ENCODE measurements at regions not wholly inside any gene's neighbourhood (a gene's known extent, or its start where the extent isn't known, plus 50 kb on each side); places are given as distances from the start of the nearest gene placed in this dataset.
"Not testable (repeated sequence)": the region's sequence is repeated elsewhere in the genome, so short reads cannot be mapped to it uniquely, and the experiment has no call there.

DNA sequence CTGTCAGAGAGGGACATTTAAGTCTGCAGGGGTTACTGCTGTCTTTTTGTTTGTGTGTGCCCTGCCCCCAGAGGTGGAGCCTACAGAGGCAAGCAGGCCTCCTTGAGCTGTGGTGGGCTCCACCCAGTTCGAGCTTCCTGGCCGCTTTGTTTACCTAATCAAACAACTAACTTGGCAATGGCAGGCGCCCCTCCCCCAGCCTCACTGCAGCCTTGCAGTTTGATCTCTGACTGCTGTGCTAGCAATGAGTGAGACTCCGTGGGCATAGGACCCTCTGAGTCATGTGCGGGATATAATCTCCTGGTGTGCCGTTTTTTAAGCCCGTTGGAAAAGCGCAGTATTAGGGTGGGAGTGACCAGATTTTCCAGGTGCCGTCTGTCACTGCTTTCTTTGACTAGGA, 216.8 kb upstream of the CDKN2B start:
- not testable (repeated sequence) for TF ChIP-seq KDM1A (IDR thresholded peaks at IDR 0.05; ENCODE audit: borderline replicate concordance); JUND (IDR thresholded peaks at IDR 0.05; ENCODE audit: low read depth, low read length); POLR2AphosphoS5 (IDR thresholded peaks at IDR 0.05; ENCODE audit: low read length)
